OCI-LY3 (cell line): ENCODE measurements at regions not wholly inside any gene's neighbourhood (a gene's known extent, or its start where the extent isn't known, plus 50 kb on each side); places are given as distances from the start of the nearest gene placed in this dataset.

ENCODE experiments used
- CTCF ChIP-seq: fragments of 200-600, 300-600 bp; sonication (generic); IDR thresholded peaks from 2 replicates; pipeline ENCODE4 v1.5.1; 2014; ENCODE audit warnings: antibody characterized with exemption, low read length, low read depth
- EZH2phosphoT487 ChIP-seq: fragments of 200-600 bp; shearing (Covaris generic); IDR thresholded peaks from 2 replicates; pipeline ENCODE4 v1.6.1; 2018; ENCODE audit warnings: antibody characterized with exemption, mixed run types, low read depth

- TF ChIP-seq CTCF (no peak), EZH2phosphoT487 (no peak)
These were observed 279.8 kb upstream of the SEMA6D start for GRCh38 chr15:47437491-47437890.
